Ovary (tissue), 3 donors: ENCODE measurements at regions not wholly inside any gene's neighbourhood (a gene's known extent, or its start where the extent isn't known, plus 50 kb on each side); places are given as distances from the start of the nearest gene placed in this dataset.

Experiments used
- EP300 ChIP-seq: sonication (generic); formaldehyde crosslinking; IDR thresholded peaks from one replicate; pipeline ENCODE4 v1.6.1; 2017; ENCODE audit warnings: antibody characterized with exemption
- POLR2A ChIP-seq: fragments of 450-650 bp; IDR thresholded peaks from one replicate; pipeline ENCODE4 v1.6.1; 2017; ENCODE audit warnings: antibody characterized with exemption, mild to moderate bottlenecking, moderate library complexity
- TF ChIP-seq, protein P1 (sequence below), 3 donors: fragments of 450-650 bp in 2 of 3; fragments of 200-600 bp in 1 of 3; IDR thresholded peaks; one replicate each; pipeline versions ENCODE4 v1.5.1 to v1.8.0; 2016 to 2022; ENCODE audit warnings: antibody characterized with exemption in 3 of 3, mild to moderate bottlenecking in 1 of 3
- donor health status: DM: no; HTN: no; CAD: no.

DNA sequence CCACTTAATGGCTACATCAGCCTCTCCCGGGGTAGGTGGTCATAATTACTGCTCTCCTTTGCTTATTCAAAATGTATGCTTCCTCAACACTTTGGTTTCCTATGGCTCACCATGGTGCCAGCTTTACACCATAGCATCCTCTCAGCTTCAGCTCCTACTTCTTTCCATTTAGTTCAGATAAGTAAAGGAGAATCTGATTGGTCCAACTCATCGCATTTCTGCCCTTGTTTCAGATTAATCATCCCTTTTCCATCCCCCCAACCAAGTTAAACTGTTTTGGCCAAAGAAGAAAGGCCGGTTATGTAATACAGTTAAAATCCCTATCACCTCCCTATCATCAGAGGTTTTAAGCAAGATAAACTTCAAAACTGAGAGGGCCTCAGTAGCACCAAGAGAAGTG, 130.5 kb downstream of the CETN3 start:
- TF ChIP-seq POLR2A (no peak), EP300 (no peak)
- TF ChIP-seq, protein P1, sequence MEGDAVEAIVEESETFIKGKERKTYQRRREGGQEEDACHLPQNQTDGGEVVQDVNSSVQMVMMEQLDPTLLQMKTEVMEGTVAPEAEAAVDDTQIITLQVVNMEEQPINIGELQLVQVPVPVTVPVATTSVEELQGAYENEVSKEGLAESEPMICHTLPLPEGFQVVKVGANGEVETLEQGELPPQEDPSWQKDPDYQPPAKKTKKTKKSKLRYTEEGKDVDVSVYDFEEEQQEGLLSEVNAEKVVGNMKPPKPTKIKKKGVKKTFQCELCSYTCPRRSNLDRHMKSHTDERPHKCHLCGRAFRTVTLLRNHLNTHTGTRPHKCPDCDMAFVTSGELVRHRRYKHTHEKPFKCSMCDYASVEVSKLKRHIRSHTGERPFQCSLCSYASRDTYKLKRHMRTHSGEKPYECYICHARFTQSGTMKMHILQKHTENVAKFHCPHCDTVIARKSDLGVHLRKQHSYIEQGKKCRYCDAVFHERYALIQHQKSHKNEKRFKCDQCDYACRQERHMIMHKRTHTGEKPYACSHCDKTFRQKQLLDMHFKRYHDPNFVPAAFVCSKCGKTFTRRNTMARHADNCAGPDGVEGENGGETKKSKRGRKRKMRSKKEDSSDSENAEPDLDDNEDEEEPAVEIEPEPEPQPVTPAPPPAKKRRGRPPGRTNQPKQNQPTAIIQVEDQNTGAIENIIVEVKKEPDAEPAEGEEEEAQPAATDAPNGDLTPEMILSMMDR (IDR thresholded peaks at IDR 0.05): no peak
